ENCODE measurements at regions not wholly inside any gene's neighbourhood (a gene's known extent, or its start where the extent isn't known, plus 50 kb on each side); places are given as distances from the start of the nearest gene placed in this dataset.

DNA sequence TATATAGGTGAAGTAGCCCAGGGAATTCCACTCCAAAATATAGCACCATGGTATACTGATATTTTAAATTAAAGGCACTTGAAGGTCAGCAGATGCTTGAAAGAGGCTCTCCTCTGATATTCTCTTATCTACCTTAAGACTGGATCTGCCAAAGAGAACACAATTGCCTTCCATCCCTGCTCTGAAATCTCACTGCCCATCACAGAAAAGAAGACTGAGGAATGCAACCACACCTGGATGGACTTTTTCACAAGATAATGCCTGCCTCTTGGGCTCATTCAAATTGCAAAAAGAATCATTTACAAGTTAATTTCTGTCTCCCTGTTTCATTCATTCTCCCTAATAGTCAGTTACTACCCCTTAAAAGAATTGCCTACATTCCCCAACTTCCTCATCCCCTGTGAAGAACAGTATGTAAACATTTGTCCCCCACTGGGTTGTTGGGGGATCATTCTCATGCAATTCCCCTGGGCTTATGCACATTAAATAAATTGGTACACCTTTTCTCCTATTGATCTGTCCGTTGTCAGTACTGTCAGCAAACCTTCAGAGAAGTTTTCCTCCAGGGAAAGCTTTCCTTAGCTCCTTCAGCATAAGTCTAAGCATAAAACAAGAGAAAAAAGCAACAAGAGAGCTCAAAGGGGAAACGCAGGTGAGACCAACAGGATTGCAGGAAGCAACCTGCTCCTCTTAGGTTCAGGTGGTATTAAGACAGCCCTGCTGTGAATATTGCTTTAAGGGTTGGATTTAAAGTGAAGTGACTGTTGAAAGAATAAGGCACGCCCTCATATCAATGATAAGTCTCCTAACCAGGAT is 171.4 kb upstream of the SLC30A5 start:
- Mint-ChIP-seq H3K27me3 (ENCODE audit: low read depth in 2 of 2) (peaks cover 0 to 11% of the 10 kb centered on the region in 2 donors), H3K4me3 (no peak overlapping the region), H3K9me3 (peaks cover 0 to 2% of the 10 kb centered on the region in 2 donors), H3K36me3 (no peaks in the 10 kb centered on the region), H3K27ac (no peak overlapping the region), H3K4me1 (no peaks in the 10 kb centered on the region)
- intact Hi-C loops (cut with micrococcal nuclease): no loop called here
- Histone ChIP-seq H3K27ac (ENCODE audit: low read length) (no peak overlapping the region), H3K27me3 (ENCODE audit: control insufficient read depth, insufficient read depth, low read length) (no peaks in the 10 kb centered on the region), H3K4me1 (ENCODE audit: control insufficient read depth, insufficient read depth, low read length) (no peaks in the 10 kb centered on the region), H3K36me3 (ENCODE audit: control insufficient read depth, insufficient read depth, low read length) (no peaks in the 10 kb centered on the region), H3K4me3 (ENCODE audit: low read length) (no peak overlapping the region), H3K9me3 (ENCODE audit: control insufficient read depth, insufficient read depth, low read length) (no peaks in the 10 kb centered on the region)
- no peak for DNase-seq
- TF ChIP-seq, protein P1, sequence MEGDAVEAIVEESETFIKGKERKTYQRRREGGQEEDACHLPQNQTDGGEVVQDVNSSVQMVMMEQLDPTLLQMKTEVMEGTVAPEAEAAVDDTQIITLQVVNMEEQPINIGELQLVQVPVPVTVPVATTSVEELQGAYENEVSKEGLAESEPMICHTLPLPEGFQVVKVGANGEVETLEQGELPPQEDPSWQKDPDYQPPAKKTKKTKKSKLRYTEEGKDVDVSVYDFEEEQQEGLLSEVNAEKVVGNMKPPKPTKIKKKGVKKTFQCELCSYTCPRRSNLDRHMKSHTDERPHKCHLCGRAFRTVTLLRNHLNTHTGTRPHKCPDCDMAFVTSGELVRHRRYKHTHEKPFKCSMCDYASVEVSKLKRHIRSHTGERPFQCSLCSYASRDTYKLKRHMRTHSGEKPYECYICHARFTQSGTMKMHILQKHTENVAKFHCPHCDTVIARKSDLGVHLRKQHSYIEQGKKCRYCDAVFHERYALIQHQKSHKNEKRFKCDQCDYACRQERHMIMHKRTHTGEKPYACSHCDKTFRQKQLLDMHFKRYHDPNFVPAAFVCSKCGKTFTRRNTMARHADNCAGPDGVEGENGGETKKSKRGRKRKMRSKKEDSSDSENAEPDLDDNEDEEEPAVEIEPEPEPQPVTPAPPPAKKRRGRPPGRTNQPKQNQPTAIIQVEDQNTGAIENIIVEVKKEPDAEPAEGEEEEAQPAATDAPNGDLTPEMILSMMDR (IDR thresholded peaks at IDR 0.05): no peak
- no peak for ATAC-seq
- 69% methylated on average over 3 of the region's 3 CpGs for WGBS (ENCODE audit: insufficient coverage)

DNA sequence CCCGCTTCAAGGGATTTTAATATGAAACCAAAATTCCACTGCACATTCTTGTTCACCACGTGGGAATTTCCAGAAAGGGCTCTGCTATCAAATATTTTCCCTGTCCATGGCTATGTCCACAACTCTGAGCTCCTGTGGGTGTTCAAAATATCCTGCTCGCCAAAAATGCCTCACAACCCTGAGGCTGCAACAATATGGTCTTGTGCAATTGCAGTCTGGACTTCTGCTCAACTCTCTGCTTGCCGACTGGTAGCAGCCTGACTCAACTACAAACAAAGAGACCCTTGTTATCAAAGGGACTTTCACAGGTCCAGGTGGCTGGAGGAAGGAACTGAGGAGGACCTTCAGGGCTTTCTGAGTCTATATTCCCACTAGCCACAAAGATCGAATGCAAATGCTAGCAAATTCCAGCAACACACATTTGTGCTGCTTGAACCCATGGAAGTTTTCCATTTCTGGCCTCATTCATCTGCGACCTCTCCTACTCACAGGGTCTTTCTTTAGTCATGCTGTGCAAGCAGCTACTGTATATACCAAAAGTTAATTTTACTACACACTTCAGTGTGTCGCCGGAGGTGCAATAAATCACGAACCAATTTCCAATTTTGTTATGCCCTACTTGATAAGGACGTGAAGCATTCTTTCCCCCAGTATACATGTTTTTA is 169.2 kb upstream of the SLC30A5 start:
- H3K4me1 ChIP-seq (ENCODE audit: control insufficient read depth, insufficient read depth, low read length): no peaks in the 10 kb centered on the region
- H3K4me3 ChIP-seq (ENCODE audit: low read length): no peak overlapping the region
- Mint-ChIP-seq H3K4me3 (no peak overlapping the region), H3K36me3 (no peaks in the 10 kb centered on the region), H3K27me3 (ENCODE audit: low read depth in 2 of 2) (peaks cover 0 to 11% of the 10 kb centered on the region in 2 donors), H3K27ac (no peak overlapping the region), H3K9me3 (no peaks in the 10 kb centered on the region), H3K4me1 (no peaks in the 10 kb centered on the region)
- intact Hi-C loops (cut with micrococcal nuclease): no loop called here
- H3K27ac ChIP-seq (ENCODE audit: low read length): no peak overlapping the region
- no peaks in the 10 kb centered on the region for H3K27me3 ChIP-seq (ENCODE audit: control insufficient read depth, insufficient read depth, low read length)
- H3K9me3 ChIP-seq (ENCODE audit: control insufficient read depth, insufficient read depth, low read length): no peaks in the 10 kb centered on the region
- TF ChIP-seq, protein P1 (IDR thresholded peaks at IDR 0.05): no peak
- H3K36me3 ChIP-seq (ENCODE audit: control insufficient read depth, insufficient read depth, low read length): no peaks in the 10 kb centered on the region
- DNase-seq: no peak
- WGBS (ENCODE audit: insufficient coverage): 86% methylated on average over 10 of the region's 10 CpGs
- ATAC-seq: no peak

DNA sequence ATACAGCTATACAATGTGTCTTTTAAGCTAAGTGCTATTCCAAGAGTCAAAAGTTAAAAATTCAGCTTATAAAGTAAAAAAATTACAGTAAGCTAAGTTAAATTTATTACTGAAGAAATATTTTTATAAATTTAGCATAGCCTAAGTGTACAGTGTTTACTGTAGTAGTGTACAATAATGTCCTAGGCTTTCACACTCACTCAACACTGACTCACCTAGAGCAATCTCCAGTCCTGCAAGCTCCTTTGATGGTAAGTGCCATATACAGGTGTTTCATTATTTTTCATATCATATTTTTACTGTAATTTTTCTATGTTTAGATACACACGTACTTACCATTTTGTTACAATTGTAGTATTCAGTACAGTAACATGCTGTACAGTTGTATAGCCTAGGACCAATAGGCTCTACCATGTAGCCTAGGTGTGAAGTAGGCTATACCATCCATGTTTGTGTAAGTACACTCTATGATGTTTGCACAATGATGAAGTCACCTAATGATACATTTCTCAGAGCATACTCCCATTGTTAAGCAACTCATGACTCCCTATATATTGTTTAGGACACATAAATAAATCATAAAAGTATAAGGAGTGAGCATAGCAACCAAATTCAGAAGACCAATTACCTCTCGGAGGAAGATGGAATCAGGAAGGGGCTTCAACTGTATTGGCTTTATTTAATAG is 165.1 kb upstream of the SLC30A5 start:
- Mint-ChIP-seq H3K4me3 (no peak overlapping the region), H3K4me1 (no peaks in the 10 kb centered on the region), H3K27ac (no peak overlapping the region), H3K27me3 (ENCODE audit: low read depth in 2 of 2) (peaks cover 0 to 11% of the 10 kb centered on the region in 2 donors), H3K9me3 (peaks cover 0 to 3% of the 10 kb centered on the region in 2 donors), H3K36me3 (no peaks in the 10 kb centered on the region)
- Histone ChIP-seq H3K4me1 (ENCODE audit: control insufficient read depth, insufficient read depth, low read length) (no peaks in the 10 kb centered on the region), H3K36me3 (ENCODE audit: control insufficient read depth, insufficient read depth, low read length) (no peaks in the 10 kb centered on the region), H3K4me3 (ENCODE audit: low read length) (no peak overlapping the region), H3K27me3 (ENCODE audit: control insufficient read depth, insufficient read depth, low read length) (no peaks in the 10 kb centered on the region), H3K9me3 (ENCODE audit: control insufficient read depth, insufficient read depth, low read length) (peaks cover 15% of the 10 kb centered on the region), H3K27ac (ENCODE audit: low read length) (no peak overlapping the region)
- ATAC-seq: no peak
- WGBS (ENCODE audit: insufficient coverage): no CpG with 5 or more reads among the region's 2 CpGs
- intact Hi-C loops (cut with micrococcal nuclease): no loop called here
- DNase-seq: no peak
- TF ChIP-seq, protein P1 (IDR thresholded peaks at IDR 0.05): no peak
